GM21619 (cell line): ENCODE measurements at regions not wholly inside any gene's neighbourhood (a gene's known extent, or its start where the extent isn't known, plus 50 kb on each side); places are given as distances from the start of the nearest gene placed in this dataset.

ENCODE experiments used
- ATAC-seq: cut with Tn5 transposase; IDR thresholded peaks from one replicate; pipeline ENCODE4 v1.9.1; 2021; ENCODE audit not compliant: unreplicated experiment

GRCh38 chr1:188359315-188359714 lies 1530.6 kb downstream of the PLA2G4A start:
- no peak for ATAC-seq

DNA sequence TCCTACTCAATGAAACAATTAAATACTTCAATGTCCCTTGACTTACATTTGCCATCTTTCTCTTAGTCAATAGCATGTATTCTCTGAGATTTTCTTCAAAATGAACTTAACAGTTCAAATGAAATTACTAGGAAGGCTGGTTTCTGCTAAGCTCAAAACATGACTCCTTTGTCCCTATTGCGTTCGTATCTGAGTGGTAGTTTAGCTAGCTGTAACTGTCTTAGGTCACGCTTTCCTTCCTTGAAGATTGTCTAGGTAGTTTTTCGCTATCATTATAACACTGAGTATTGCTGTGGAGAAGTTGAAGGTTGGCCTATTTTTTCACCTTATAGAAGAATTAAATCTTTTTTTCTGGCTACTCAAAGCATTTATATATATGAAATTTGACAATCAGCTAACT lies 1535.2 kb downstream of the PLA2G4A start:
- ATAC-seq: no peak

DNA sequence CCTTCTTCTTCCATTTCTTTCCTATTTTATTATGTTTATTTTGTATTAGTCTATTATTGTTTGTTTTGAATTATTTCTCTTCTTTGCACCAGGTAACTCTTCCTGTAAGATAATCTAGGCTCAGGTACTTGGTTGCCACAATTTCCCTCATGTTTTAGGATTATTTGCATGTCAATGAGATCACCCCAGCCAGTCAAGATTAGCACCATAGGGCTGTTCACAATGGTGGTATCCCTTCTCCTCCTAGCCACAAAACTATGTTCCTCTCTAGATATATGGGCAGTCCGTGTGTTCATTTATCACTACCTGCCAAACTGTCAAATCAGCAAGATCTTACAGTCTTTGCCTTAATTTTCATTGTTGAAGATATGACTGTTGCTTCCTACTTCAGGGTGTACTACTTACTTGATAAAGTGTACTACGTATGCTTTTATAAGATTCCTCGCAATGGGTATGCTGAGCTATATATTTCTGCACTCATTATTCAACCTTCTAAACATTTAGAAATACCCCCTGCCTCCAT lies 1536.2 kb downstream of the PLA2G4A start:
- ATAC-seq: no peak

GRCh38 chr1:188365874-188366273 lies 1537.1 kb downstream of the PLA2G4A start:
- ATAC-seq: no peak

GRCh38 chr1:188367661-188368060 lies 1538.9 kb downstream of the PLA2G4A start:
- ATAC-seq: no peak

GRCh38 chr1:188371295-188371806 lies 1542.6 kb downstream of the PLA2G4A start:
- ATAC-seq: no peak

GRCh38 chr1:188372821-188373220 lies 1544.1 kb downstream of the PLA2G4A start:
- no peak for ATAC-seq

DNA sequence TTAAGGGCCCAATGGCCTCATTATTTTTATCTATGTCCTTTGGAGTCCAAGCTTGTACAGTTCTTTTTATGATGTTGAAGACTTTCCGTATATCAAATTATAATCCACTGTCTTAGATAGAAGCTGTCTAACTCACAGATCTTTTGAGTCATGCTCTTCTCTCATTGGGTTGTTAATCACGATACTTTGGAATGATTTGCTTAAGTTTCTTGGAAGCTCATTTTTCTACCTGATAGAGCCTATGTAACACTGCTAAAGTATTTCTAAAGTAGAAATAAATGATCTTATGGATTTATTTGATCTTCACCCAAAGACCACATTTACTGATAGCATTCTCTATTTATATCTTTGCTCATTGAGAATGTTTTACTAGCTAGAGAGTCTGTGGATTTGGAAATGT lies 1554.1 kb downstream of the PLA2G4A start:
- no peak for ATAC-seq

GRCh38 chr1:188386161-188386560 lies 1557.4 kb downstream of the PLA2G4A start:
- no peak for ATAC-seq

DNA sequence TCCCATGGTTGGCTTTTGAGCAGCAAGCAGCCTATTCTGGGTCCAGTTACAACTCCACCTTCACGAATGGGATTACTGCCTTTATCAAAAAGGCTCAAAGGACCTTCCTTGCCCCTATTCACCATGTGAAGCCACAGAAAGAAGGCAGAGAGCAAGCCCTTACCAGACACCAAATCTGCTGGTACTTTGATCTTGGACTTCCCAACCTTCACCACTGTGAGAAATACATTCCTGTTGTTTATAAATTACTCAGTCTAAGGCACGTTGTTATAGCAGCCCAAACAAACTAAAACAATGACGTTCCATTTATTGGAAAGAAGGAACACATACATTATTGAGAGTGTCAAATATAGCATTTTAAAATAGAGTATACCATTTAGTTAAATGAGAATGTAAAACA lies 1557.9 kb downstream of the PLA2G4A start:
- ATAC-seq: no peak

GRCh38 chr1:188394677-188395076 lies 1565.9 kb downstream of the PLA2G4A start:
- ATAC-seq: no peak

DNA sequence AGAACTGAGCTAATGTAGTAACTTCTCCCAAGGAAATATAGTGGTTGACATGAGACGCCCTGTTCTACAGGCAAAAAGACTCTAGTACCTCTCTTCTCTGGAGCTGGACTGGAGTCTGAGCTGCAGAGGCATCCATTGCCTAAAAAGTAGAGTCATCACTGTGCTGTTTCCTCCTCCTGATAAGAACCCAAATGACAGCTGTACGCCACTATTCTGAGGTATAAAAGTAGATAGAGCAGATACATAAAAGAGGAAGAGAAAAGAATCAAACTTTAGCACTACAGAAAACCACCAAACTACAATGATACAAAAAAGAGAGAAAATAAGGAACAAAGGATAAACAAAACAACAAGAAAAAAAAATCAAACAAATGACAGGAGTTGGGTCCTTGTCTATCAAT lies 1568.8 kb downstream of the PLA2G4A start:
- ATAC-seq: no peak

GRCh38 chr1:188402986-188403385 lies 1574.2 kb downstream of the PLA2G4A start:
- no peak for ATAC-seq

DNA sequence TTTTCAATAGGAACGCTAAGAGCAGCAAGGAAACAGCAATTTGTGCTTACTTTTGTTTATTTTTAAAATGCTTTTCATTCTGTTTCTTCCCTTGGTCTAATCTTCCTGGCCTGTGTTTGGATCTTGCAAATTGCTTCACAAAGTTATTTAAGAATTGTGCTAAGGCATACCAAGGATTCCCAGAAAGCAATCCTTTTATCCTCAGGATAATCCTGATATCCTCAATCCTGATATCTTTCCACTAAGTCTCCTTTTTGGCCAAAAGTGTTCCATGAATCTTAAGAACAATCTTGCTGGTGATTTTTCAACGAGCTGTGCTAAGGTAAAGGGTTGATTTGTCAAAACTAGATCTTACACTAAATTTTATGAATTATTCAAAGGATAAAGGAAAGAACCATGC lies 1577.9 kb downstream of the PLA2G4A start:
- no peak for ATAC-seq

GRCh38 chr1:188420177-188420576 lies 1591.4 kb downstream of the PLA2G4A start:
- no peak for ATAC-seq

GRCh38 chr1:188423073-188423472 lies 1594.3 kb downstream of the PLA2G4A start:
- no peak for ATAC-seq

GRCh38 chr1:188424176-188424575 lies 1595.4 kb downstream of the PLA2G4A start:
- ATAC-seq: no peak

DNA sequence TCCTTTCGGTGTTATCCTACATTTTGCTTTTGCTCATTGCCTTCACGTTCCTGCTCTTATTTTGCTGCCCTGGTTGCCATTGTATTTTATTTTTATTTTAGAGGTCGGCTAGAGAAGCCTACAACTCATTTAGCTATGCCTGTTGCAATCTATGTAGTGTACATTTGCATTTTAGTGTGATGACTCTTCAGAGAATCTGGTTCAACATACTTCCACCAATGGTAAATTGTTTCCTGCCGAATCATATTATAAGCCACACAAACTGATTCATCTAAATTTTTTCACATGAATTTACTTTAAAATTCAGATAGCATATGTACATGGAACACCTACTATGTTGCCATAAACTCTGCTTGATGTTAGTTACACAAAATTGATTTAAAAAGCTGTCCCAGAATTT lies 1596.9 kb downstream of the PLA2G4A start:
- ATAC-seq: no peak

- ATAC-seq: no peak
Observed at GRCh38 chr1:188426561-188426960, 1597.8 kb downstream of the PLA2G4A start.

DNA sequence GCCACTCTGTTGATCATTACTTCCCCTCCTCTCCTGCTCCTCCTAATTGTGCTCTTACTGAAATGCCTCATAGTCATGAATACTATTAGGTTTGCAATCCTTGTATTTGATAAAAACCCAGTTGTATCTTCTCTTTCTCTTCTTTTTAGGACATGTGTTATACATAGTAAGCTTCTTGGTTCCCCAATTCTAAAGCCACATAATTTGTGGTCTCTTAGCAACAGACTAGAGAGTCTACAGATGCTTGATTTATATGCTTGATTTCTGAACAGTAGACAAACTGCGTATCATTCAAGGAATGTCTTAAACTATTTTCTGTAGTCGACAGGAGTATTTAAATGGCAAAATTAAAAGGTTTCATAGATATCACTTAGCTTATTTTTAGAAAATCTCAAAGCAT lies 1598.9 kb downstream of the PLA2G4A start:
- ATAC-seq: no peak

- ATAC-seq: no peak
Observed at GRCh38 chr1:188429386-188429785, 1600.6 kb downstream of the PLA2G4A start.

- ATAC-seq: no peak
Observed at GRCh38 chr1:188432427-188432826, 1603.7 kb downstream of the PLA2G4A start.

- ATAC-seq: no peak
Observed at GRCh38 chr1:188433425-188433824, 1604.7 kb downstream of the PLA2G4A start.
